A673 (cell line): ENCODE measurements at regions not wholly inside any gene's neighbourhood (a gene's known extent, or its start where the extent isn't known, plus 50 kb on each side); places are given as distances from the start of the nearest gene placed in this dataset.

Experiments used
- EZH2 ChIP-seq: fragments of 200-600 bp; sonication (generic); IDR thresholded peaks from 2 replicates; pipeline ENCODE4 v1.6.1; 2017; ENCODE audit warnings: borderline replicate concordance, low read depth, mild to moderate bottlenecking, mixed read lengths, antibody characterized with exemption, low read length; ENCODE audit not compliant: poor library complexity, severe bottlenecking
- TF ChIP-seq, protein P1 (sequence below): fragments of 300-800, 200-600 bp; sonication (generic); conservative IDR thresholded peaks from 2 replicates; pipeline ENCODE4 v1.5.1; 2017; ENCODE audit warnings: low read depth, mild to moderate bottlenecking, antibody characterized with exemption, low read length, moderate library complexity, mixed read lengths

DNA sequence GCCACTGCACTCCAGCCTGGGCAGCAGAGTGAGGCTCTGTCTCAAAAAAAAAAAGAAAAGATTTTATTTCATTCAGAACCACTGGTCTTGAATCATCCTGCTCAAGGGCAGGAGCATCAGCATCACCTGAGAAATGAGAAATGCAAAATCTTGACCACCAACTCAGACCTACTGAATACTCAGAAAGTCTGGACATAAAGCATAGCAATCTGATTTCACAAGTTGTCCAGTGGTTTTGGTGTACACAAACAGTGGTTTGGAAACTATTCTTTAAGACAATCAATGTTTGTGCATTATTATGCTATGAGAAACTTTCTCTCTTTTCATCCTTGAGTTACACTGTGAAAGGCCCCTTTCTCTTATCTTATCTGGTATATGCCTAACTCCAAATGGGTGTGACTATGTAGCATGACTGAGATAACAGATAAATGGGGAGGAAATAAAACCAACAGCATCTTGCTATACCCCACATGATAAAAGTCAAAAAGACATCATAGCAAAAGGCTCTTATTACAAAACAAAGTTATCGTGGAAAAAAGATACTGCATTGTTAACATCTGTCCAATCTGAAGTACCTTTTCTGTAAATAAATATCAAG is 174.2 kb upstream of the STT3B start:
- TF ChIP-seq, protein P1, sequence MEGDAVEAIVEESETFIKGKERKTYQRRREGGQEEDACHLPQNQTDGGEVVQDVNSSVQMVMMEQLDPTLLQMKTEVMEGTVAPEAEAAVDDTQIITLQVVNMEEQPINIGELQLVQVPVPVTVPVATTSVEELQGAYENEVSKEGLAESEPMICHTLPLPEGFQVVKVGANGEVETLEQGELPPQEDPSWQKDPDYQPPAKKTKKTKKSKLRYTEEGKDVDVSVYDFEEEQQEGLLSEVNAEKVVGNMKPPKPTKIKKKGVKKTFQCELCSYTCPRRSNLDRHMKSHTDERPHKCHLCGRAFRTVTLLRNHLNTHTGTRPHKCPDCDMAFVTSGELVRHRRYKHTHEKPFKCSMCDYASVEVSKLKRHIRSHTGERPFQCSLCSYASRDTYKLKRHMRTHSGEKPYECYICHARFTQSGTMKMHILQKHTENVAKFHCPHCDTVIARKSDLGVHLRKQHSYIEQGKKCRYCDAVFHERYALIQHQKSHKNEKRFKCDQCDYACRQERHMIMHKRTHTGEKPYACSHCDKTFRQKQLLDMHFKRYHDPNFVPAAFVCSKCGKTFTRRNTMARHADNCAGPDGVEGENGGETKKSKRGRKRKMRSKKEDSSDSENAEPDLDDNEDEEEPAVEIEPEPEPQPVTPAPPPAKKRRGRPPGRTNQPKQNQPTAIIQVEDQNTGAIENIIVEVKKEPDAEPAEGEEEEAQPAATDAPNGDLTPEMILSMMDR: no peak
- TF ChIP-seq EZH2: no peak
